CD1c-positive myeloid dendritic cell (primary cell): ENCODE measurements at regions not wholly inside any gene's neighbourhood (a gene's known extent, or its start where the extent isn't known, plus 50 kb on each side); places are given as distances from the start of the nearest gene placed in this dataset.
A peak's percentile ranks its signal among the peaks of the same experiment; 100 is the strongest.

Experiments
- DNase-seq: peaks from one replicate; pipeline ENCODE4 v3.0.0-alpha.2; 2016; ENCODE audit errors: extremely low spot score

- DNase-seq: no peak
These were observed 1192.1 kb upstream of the PRKX start for GRCh38 chrX:4905576-4905975.

- no peak for DNase-seq
These were observed 1167.8 kb upstream of the PRKX start for GRCh38 chrX:4881277-4881676.

GRCh38 chrX:4878640-4879039 lies 1165.2 kb upstream of the PRKX start:
- no peak for DNase-seq

- peak; percentile 15 for DNase-seq
These were observed 1162.8 kb upstream of the PRKX start for GRCh38 chrX:4876268-4876667.

- no peak for DNase-seq
These were observed 1138.1 kb upstream of the PRKX start for GRCh38 chrX:4851534-4851933.

GRCh38 chrX:4850312-4850711 lies 1136.9 kb upstream of the PRKX start:
- DNase-seq: no peak

GRCh38 chrX:4844376-4844775 lies 1130.9 kb upstream of the PRKX start:
- no peak for DNase-seq

GRCh38 chrX:4841216-4841745 lies 1127.8 kb upstream of the PRKX start:
- no peak for DNase-seq

- no peak for DNase-seq
These were observed 1118.1 kb upstream of the PRKX start for GRCh38 chrX:4831574-4831973.

GRCh38 chrX:4830880-4831557 lies 1117.6 kb upstream of the PRKX start:
- no peak for DNase-seq

GRCh38 chrX:4825550-4825949 lies 1112.1 kb upstream of the PRKX start:
- no peak for DNase-seq

GRCh38 chrX:4809571-4809970 lies 1096.1 kb upstream of the PRKX start:
- DNase-seq: no peak

- DNase-seq: no peak
These were observed 1092.1 kb upstream of the PRKX start for GRCh38 chrX:4805502-4805901.

GRCh38 chrX:4800756-4801155 lies 1087.3 kb upstream of the PRKX start:
- DNase-seq: no peak

- DNase-seq: no peak
These were observed 1074.5 kb upstream of the PRKX start for GRCh38 chrX:4787971-4788370.

- no peak for DNase-seq
These were observed 1051.4 kb upstream of the PRKX start for GRCh38 chrX:4764888-4765287.

- no peak for DNase-seq
These were observed 1048.7 kb upstream of the PRKX start for GRCh38 chrX:4762196-4762595.

GRCh38 chrX:4754878-4755604 lies 1041.6 kb upstream of the PRKX start:
- no peak for DNase-seq

GRCh38 chrX:4741024-4741423 lies 1027.6 kb upstream of the PRKX start:
- no peak for DNase-seq

GRCh38 chrX:4735299-4735698 lies 1021.9 kb upstream of the PRKX start:
- DNase-seq: no peak

GRCh38 chrX:4710618-4711433 lies 997.4 kb upstream of the PRKX start:
- DNase-seq: peak; percentile 1

GRCh38 chrX:4708970-4709760 lies 995.7 kb upstream of the PRKX start:
- no peak for DNase-seq
